Tongue (tissue), 1 donor: ENCODE measurements at regions not wholly inside any gene's neighbourhood (a gene's known extent, or its start where the extent isn't known, plus 50 kb on each side); places are given as distances from the start of the nearest gene placed in this dataset.

ENCODE experiments used
- DNase-seq: peaks from one replicate; pipeline ENCODE4 v3.0.0-alpha.2; 2015

- DNase-seq: no peak
Measured at GRCh38 chr3:187975561-187976364, 178.2 kb upstream of the LPP start.

DNA sequence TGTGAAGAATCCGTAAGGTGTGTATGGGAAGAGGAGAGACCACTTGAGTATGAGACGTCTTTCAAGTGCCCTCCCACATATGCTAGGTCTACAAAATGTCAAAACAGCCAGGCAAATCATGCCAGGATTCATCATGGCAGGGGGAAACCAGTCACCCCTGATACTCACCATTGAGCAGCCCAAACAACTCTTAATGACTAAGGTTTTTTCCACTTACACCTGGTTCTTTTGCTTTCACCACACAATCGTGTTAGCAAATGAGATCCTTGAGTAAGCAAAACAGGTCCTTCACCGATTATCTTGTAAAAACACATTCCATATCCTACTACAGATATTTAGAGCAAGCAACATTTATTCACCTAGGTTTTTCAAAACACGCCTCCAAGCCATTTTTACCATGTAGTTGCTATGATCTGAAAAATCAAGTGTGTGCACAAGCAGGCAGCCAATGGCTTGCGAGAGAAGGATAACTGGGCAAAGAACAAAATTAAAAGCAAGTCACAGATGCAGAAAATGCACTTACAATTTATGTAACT, 177.5 kb upstream of the LPP start:
- DNase-seq: no peak

GRCh38 chr3:187977659-187978058, 176.3 kb upstream of the LPP start:
- DNase-seq: no peak

GRCh38 chr3:187978433-187979011, 175.4 kb upstream of the LPP start:
- no peak for DNase-seq

- no peak for DNase-seq
Measured at GRCh38 chr3:187979564-187979963, 174.4 kb upstream of the LPP start.

DNA sequence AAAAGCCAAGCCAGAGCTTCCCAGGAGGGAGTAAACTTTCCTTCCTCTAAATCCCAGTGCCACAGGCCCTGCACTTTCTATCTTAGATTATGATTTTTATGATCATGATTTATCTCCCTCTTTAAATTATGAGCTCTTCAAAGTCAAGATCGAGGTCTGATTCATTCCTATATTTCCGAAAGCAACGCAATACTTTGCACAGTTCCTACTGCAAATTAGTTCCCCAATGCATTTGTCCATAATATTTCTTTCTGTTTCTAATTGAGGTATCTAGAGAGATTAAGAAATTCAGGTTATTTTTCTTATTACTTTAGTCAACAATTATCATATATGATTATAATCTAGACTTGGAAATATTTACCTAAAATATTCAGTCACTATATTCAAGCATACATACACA, 173.1 kb upstream of the LPP start:
- DNase-seq: no peak

- no peak for DNase-seq
Measured at GRCh38 chr3:187982142-187982541, 171.8 kb upstream of the LPP start.

- DNase-seq: no peak
Measured at GRCh38 chr3:187983484-187984124, 170.4 kb upstream of the LPP start.

DNA sequence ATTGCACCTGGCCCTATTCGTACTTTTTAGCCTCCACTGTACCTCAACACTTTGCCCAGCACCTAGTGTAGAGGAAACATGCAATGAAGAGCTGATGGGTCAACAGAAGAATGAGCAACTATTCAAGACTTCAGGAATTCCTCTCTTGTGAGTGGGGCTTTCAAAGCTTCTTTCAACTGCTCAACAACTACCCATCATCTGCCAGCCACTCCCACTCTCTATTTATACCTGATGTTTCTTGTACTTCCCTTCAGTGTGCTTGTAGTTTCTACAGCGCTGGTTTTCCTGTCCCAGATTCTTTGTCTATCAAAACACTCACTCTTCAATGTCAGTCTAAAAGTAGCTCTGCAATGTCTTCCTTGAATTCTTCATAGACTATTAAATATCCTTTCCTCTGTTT, 168.3 kb upstream of the LPP start:
- DNase-seq: no peak

- DNase-seq: no peak
Measured at GRCh38 chr3:187986514-187986934, 167.4 kb upstream of the LPP start.

DNA sequence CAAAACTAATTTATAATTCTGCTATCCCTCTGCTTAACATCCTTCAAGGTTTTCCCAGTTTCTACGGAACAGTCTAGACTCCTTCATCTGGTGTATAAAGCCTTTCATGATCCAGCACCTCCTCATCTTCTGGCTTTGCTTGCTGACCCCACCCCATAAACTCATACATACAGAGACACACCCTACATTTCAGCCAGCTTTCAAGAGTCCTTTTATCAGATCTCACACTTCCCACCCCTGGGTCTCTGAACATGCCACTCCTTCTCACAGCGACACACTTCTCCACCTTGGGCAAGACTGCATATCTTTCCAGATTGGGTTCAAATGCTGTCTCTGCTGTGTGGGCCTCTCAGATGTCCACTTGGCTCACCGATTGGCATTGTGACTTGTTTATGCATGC, 166.8 kb upstream of the LPP start:
- no peak for DNase-seq

GRCh38 chr3:187987924-187988323, 166.0 kb upstream of the LPP start:
- DNase-seq: no peak

DNA sequence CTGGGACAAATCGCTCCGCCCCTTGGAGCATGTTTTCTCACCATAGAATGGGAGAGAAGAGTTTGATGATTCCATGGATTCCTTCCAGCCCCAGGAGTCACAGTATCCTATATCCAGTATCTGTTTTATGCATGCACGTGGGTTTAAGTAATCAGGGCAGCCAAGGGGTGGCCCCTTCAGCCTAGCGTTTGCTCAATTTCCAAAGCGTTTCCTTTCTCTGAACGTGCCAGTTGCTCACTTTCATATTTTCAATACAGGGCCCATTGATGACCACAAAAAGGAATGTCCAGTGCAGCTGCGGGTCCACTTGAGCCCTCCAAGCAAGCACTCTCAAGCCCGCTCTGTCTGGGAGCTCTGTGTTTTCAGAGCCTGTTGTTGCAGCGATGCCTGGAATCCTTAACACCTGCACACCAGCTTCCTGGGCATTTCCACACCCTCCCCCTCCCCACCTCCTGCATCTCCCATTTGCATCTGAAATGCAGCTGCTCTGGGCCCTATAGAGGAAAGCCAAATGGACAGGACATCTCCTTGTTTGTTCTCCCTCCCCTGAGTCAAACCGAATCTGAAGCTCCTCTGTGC, 164.3 kb upstream of the LPP start:
- peak; percentile 65 for DNase-seq

GRCh38 chr3:187992609-187993008, 161.3 kb upstream of the LPP start:
- DNase-seq: no peak

DNA sequence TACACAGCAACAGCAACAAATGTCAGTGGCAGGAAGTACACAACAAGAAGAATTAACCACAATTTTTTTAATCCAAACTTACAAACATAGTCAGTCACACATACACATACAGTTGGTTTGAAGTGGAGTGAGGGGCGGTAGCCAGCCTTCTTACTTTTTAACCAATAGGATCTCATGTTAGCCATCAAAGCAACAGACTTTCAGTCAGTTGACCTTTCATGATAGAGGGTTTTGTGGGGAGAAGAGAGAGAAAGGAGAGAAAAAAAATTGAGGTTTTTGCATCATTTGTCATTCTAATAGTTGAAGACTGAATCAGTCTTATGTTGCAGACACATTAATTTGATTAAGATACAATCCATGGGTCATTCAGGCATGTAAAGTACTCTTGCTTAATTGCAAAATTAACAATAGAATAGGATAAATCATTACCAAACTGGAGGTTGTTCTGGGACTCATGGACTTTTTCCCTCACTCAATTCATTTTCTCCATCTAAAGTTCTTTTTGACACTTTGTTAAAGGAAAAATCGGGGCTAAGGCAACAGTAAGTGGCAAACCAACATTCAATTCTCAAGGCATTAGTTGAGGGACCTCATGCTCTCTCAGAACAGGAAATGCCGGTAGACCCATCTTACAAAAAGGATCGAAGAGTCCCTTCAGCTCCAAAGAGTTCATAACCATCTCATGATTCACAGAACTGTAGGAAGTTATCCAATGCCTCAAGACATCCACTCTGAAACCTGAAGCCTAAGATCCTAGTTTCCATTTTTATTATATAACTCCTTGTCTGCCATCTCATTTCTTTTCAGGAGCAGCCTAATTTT, 159.5 kb upstream of the LPP start:
- no peak for DNase-seq

DNA sequence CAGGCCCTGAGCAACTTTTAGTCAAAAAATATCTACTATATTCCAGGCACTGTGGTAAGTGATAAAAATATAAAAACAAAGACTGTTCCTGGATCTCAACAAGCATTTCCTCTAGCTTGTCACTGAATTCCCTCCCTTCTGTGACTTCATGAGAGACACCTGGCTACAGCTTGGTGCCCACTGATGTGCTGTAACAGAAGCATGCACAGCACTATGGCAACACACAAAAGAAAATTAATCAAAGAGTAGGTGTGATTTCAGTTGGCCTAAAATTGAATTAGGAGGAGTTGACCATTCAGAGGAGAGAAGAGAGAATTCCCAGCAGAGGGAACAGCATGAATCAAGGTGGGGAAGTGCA, 158.9 kb upstream of the LPP start:
- no peak for DNase-seq

DNA sequence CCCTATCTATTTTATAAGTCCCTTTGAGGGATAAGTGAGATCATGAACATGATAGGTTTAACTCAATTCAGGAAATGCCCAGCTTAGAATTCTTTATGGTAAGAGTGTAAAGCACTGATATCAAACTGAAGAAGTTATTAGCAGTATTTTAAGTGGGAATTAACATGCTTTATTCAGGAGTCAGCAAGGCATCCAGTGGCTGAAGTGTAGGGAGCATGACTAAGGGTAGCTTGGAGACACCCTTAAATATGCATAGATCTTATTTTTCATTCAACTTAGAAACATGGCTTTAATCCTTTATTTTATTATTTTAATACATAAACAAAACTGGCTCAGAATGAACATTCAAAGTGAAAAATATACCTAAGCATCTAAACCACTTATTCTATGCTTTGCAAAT, 158.3 kb upstream of the LPP start:
- no peak for DNase-seq

DNA sequence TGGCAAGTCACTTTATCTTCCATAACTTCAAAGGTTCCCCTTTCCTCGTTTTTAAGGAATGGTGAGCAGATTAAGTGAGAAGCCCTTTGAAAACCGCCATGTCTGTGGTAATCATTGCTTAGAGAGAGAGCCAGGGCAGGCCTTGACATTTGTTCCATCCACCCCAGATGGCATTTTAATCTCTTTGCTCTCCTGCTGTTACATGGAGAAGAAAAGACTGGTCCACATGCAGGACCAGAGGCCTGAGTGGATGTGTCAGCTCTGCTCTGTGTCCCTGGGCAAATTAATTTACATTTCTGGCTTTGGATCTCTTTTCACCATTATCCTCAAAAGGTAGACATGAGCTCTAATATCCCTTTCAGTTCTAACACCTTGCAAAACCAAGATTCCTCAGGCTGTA, 157.3 kb upstream of the LPP start:
- DNase-seq: no peak

DNA sequence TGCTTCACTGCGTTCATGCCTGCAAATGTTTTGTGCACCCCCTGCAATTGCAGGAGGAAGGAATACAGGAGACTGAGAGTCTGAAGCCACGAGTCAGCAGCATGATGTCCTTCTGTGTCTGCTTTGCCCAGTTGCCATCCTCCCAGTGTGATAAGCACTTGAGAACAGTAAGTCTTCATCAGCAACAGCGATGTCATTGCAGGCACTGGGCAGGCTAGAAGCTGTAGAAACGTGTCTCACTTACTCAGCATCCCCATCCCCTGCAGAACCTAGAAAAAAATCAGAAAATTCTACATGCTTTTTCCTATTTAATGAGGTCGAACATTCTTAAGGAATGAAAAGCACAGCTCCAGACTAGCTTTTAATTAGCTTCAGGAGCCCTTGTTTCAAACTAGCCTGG, 156.5 kb upstream of the LPP start:
- no peak for DNase-seq

GRCh38 chr3:187997946-187998561, 155.9 kb upstream of the LPP start:
- no peak for DNase-seq

- DNase-seq: no peak
Measured at GRCh38 chr3:187998611-187999010, 155.3 kb upstream of the LPP start.

DNA sequence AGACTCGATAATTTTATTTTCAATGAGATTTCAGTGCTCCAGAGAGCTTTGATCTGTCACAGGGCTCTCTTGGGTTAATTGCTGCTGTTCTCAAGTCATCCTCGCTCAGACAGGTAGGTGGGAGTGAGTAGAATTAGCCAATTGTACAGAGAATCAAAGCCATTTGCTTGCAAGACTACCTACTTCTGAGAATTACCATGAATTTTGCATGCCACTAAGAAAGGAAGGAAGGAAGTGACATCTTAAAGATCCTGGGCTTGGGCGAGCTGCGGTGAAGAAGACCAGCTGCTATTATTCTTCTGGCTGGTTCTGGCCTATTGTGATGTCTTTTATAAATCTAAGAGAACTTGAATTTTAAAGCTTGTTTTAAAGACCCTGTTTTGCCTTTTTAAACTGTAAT, 154.1 kb upstream of the LPP start:
- no peak for DNase-seq
